Endothelial cell of umbilical vein (primary cell): ENCODE measurements at regions not wholly inside any gene's neighbourhood (a gene's known extent, or its start where the extent isn't known, plus 50 kb on each side); places are given as distances from the start of the nearest gene placed in this dataset.

Experiments used
- BruUV-seq: library from RNA; stranded (reverse); fragments of 400-500 nt; replicated peaks from 2 replicates; lab custom pipeline; 2021; lab: Mats Ljungman, UMichigan
- CTCF ChIA-PET: fragments of 300-600, 350-600 bp; sonication (Branson Sonifier 250); formaldehyde crosslinking; loops from one replicate; lab custom pipeline; 2021; ENCODE audit warnings: antibody characterized with exemption, inconsistent platforms; lab: Charles Lee
- POLR2A ChIA-PET: fragments of 300-600, 350-600 bp; sonication (Branson Sonifier 250); formaldehyde crosslinking; loops from one replicate; lab custom pipeline; 2021; ENCODE audit warnings: antibody characterized with exemption, inconsistent platforms; lab: Charles Lee
- DNase-seq: peaks from one replicate; pipeline ENCODE4 v3.0.0-alpha.2; 2011; ENCODE audit warnings: low read depth, low spot score
- FAIRE-seq: peaks from 2 replicates; lab custom pipeline; 2011; peaks lifted over from hg19 to GRCh38; lab: Jason Lieb, UNC
- H2AFZ ChIP-seq: 2 replicates; pipeline ENCODE4 v1.6.0; 2012; ENCODE audit warnings: low read depth, low read length, control low read depth, inconsistent platforms
- H3K27ac ChIP-seq: 2 replicates; pipeline ENCODE4 v1.5.1; 2011; ENCODE audit warnings: low read depth, mild to moderate bottlenecking, control low read depth, low read length, moderate library complexity; ENCODE audit not compliant: insufficient read depth
- H3K27me3 ChIP-seq, 2 experiments: 2 replicates each; pipeline versions ENCODE4 v1.6.0 to v1.6.1; 2011; ENCODE audit warnings: low read length in 2 of 2, mixed read lengths in 1 of 2; ENCODE audit not compliant: control insufficient read depth in 2 of 2, insufficient read depth in 2 of 2
- H3K36me3 ChIP-seq, 2 experiments: 2 replicates in 1 of 2; 3 replicates in 1 of 2; pipeline ENCODE4 v1.5.1; 2011; ENCODE audit warnings: low read length in 2 of 2, mild to moderate bottlenecking in 1 of 2, moderate library complexity in 1 of 2; ENCODE audit not compliant: control insufficient read depth in 2 of 2, insufficient read depth in 2 of 2; ENCODE audit errors: extremely low read depth in 1 of 2
- H3K4me1 ChIP-seq: 3 replicates; pipeline ENCODE4 v1.5.1; 2011; ENCODE audit warnings: mild to moderate bottlenecking, low read length; ENCODE audit not compliant: control insufficient read depth, insufficient read depth; ENCODE audit errors: extremely low read depth
- H3K4me2 ChIP-seq: 2 replicates; pipeline ENCODE4 v1.6.1; 2011; ENCODE audit warnings: low read length, control low read depth, mixed read lengths; ENCODE audit not compliant: insufficient read depth
- H3K4me3 ChIP-seq, 3 experiments: fragments of 200-600 bp in 1 of 3; sonication (generic), shearing (Covaris generic) in 1 of 3; replicated peaks in 1 of 3; 2 replicates each; pipeline ENCODE4 v1.5.1; 2011 to 2016; ENCODE audit warnings: control low read depth in 3 of 3, low read length in 3 of 3, mild to moderate bottlenecking in 2 of 3, inconsistent platforms in 1 of 3, low read depth in 1 of 3, moderate library complexity in 1 of 3; ENCODE audit not compliant: insufficient read depth in 1 of 3
- H3K79me2 ChIP-seq: 2 replicates; pipeline ENCODE4 v1.6.0; 2012; ENCODE audit warnings: low read length, inconsistent platforms; ENCODE audit not compliant: control insufficient read depth, insufficient read depth
- H3K9ac ChIP-seq: replicated peaks from 2 replicates; pipeline ENCODE3; 2011; ENCODE audit warnings: low read length, control low read depth; ENCODE audit not compliant: insufficient read depth; ENCODE audit errors: extremely low read depth
- H3K9me1 ChIP-seq: replicated peaks from 3 replicates; pipeline ENCODE4 v1.6.0; 2011; ENCODE audit warnings: mild to moderate bottlenecking, low read length; ENCODE audit not compliant: control insufficient read depth, insufficient read depth; ENCODE audit errors: extremely low read depth
- H3K9me3 ChIP-seq: replicated peaks from 2 replicates; pipeline ENCODE4 v1.5.1; 2012; ENCODE audit warnings: low read length, inconsistent platforms; ENCODE audit not compliant: control insufficient read depth, insufficient read depth
- H4K20me1 ChIP-seq: replicated peaks from 2 replicates; pipeline ENCODE3; 2011; ENCODE audit warnings: mild to moderate bottlenecking, low read length; ENCODE audit not compliant: control insufficient read depth, insufficient read depth; ENCODE audit errors: extremely low read depth
- CTCF ChIP-seq, 2 donors: IDR thresholded peaks; 1 replicate in 1 of 2; 2 replicates in 1 of 2; pipeline ENCODE4 v1.5.1; 2011; ENCODE audit warnings: low read length in 2 of 2, mild to moderate bottlenecking in 2 of 2, moderate library complexity in 2 of 2, control low read depth in 1 of 2, inconsistent platforms in 1 of 2, low read depth in 1 of 2; ENCODE audit not compliant: insufficient read depth in 1 of 2; ENCODE audit errors: extremely low read depth in 1 of 2
- EZH2 ChIP-seq: IDR thresholded peaks from 2 replicates; pipeline ENCODE4 v1.6.1; 2012; ENCODE audit warnings: borderline replicate concordance, low read depth, mild to moderate bottlenecking, moderate library complexity, low read length, inconsistent platforms; ENCODE audit not compliant: severe bottlenecking
- FOS ChIP-seq: IDR thresholded peaks from 2 replicates; pipeline ENCODE4 v1.6.1; 2011; ENCODE audit warnings: mild to moderate bottlenecking, low read length, moderate library complexity, borderline replicate concordance; ENCODE audit not compliant: insufficient read depth
- GATA2 ChIP-seq: IDR thresholded peaks from 2 replicates; pipeline ENCODE4 v1.7.0; 2011; ENCODE audit warnings: low read depth, mild to moderate bottlenecking, moderate library complexity, mixed read lengths, low read length; ENCODE audit not compliant: insufficient read length, insufficient read depth
- JUN ChIP-seq: IDR thresholded peaks from 2 replicates; pipeline ENCODE4 v1.6.1; 2011; ENCODE audit warnings: borderline replicate concordance, low read depth; ENCODE audit not compliant: insufficient read length, insufficient read depth
- MAX ChIP-seq: IDR thresholded peaks from 2 replicates; pipeline ENCODE4 v1.6.1; 2011; ENCODE audit not compliant: insufficient read depth, insufficient read length
- MYC ChIP-seq: IDR thresholded peaks from one replicate; pipeline ENCODE4 v1.6.1; 2011; ENCODE audit warnings: mild to moderate bottlenecking, low read depth, low read length
- POLR2A ChIP-seq: IDR thresholded peaks from 2 replicates; pipeline ENCODE4 v1.6.1; 2012; ENCODE audit warnings: low read depth, mild to moderate bottlenecking, control low read depth, low read length
- POLR2AphosphoS5 ChIP-seq: IDR thresholded peaks from 2 replicates; pipeline ENCODE4 v1.6.1; 2012; ENCODE audit warnings: low read depth, mild to moderate bottlenecking, control low read depth, low read length, moderate library complexity; ENCODE audit not compliant: insufficient read depth
- dilution Hi-C: fragments of 300-500 bp; cut with MboI; formaldehyde crosslinking; loops from one replicate; pipeline ENCODE4 v1.15.0; 2019; ENCODE audit warnings: low sequenced_read_pairs; ENCODE audit not compliant: extremely low pct_ligation_motif_present
- intact Hi-C: fragments of 100-400 bp; cut with micrococcal nuclease; formaldehyde crosslinking; loops from one replicate; pipeline ENCODE4 v1.10.0; 2022

- dilution Hi-C loops: no loop called here
- H3K9me1 ChIP-seq: no peaks in the 10 kb centered on the region
- H2AFZ ChIP-seq: no peak overlapping the region
- CTCF ChIA-PET: no interaction called here
- BruUV-seq: no TSS peak
- no peaks in the 10 kb centered on the region for H3K4me1 ChIP-seq
- POLR2A ChIA-PET: no interaction called here
- no peak overlapping the region for H3K4me3 ChIP-seq
- H3K36me3 ChIP-seq: no peaks in the 10 kb centered on the region
- no peak for TF ChIP-seq FOS
- no peak for TF ChIP-seq MYC
- no peak for TF ChIP-seq POLR2A
- no peak for TF ChIP-seq JUN
- TF ChIP-seq POLR2AphosphoS5: no peak
- TF ChIP-seq EZH2: no peak
- TF ChIP-seq GATA2: no peak
- TF ChIP-seq MAX: no peak
- TF ChIP-seq CTCF (IDR thresholded peaks at IDR 0.05; ENCODE audit: extremely low read depth in 1 of 2, insufficient read depth in 1 of 2, low read depth in 1 of 2, low read length in 2 of 2): no peak
- H3K4me2 ChIP-seq: no peak overlapping the region
- no peak overlapping the region for H3K9ac ChIP-seq
- no peaks in the 10 kb centered on the region for H3K9me3 ChIP-seq
- H4K20me1 ChIP-seq: no peaks in the 10 kb centered on the region
- intact Hi-C loops: no loop called here
- H3K27me3 ChIP-seq: no peaks in the 10 kb centered on the region
- DNase-seq: no peak
- no peak overlapping the region for H3K27ac ChIP-seq
- no peaks in the 10 kb centered on the region for H3K79me2 ChIP-seq
- FAIRE-seq: no peak
These were observed 264.9 kb downstream of the ZWINT start for GRCh38 chr10:56096226-56096517.
